Transverse colon (tissue), 4 donors: ENCODE measurements at regions not wholly inside any gene's neighbourhood (a gene's known extent, or its start where the extent isn't known, plus 50 kb on each side); places are given as distances from the start of the nearest gene placed in this dataset.

ENCODE experiments used
- DNase-seq: peaks from one replicate; pipeline ENCODE4 v3.0.0-alpha.2; 2019
- H3K27ac ChIP-seq, 4 donors: fragments of 200-600 bp; sonication (generic); 2 replicates each; pipeline ENCODE4 v1.5.1; 2016 to 2018; ENCODE audit warnings: inconsistent platforms in 4 of 4
- H3K27me3 ChIP-seq: fragments of 200-600 bp; sonication (generic); 2 replicates; pipeline ENCODE4 v1.5.1; 2017; ENCODE audit warnings: inconsistent platforms
- H3K36me3 ChIP-seq, 4 donors: fragments of 200-600 bp; sonication (generic); 2 replicates each; pipeline ENCODE4 v1.5.1; 2017 to 2019; ENCODE audit warnings: inconsistent platforms in 4 of 4
- H3K4me1 ChIP-seq, 4 donors: fragments of 200-600 bp; sonication (generic); 2 replicates each; pipeline ENCODE4 v1.5.1; 2017 to 2020; ENCODE audit warnings: inconsistent platforms in 4 of 4
- H3K4me3 ChIP-seq, 4 donors: fragments of 200-600 bp; sonication (generic); 1 replicate in 1 of 4; 2 replicates in 3 of 4; pipeline versions ENCODE4 v1.5.1 to v1.6.1; 2017 to 2019; ENCODE audit warnings: inconsistent platforms in 4 of 4
- H3K9me3 ChIP-seq, 2 donors: fragments of 200-600 bp; sonication (generic); 2 replicates each; pipeline ENCODE4 v1.5.1; 2017 to 2019; ENCODE audit warnings: inconsistent platforms in 2 of 2
- CTCF ChIP-seq, 5 experiments: fragments of 200-600 bp in 3 of 5; fragments of 450-650 bp in 2 of 5; sonication (generic) in 3 of 5; IDR thresholded peaks; 1 replicate in 2 of 5; 2 replicates in 3 of 5; pipeline ENCODE4 v1.5.1; 2016 to 2017; ENCODE audit warnings: antibody characterized with exemption in 5 of 5, inconsistent platforms in 3 of 5, mild to moderate bottlenecking in 2 of 5, moderate library complexity in 1 of 5
- EP300 ChIP-seq: sonication (generic); formaldehyde crosslinking; IDR thresholded peaks from one replicate; pipeline ENCODE4 v1.6.1; 2017; ENCODE audit warnings: antibody characterized with exemption, low read depth
- POLR2A ChIP-seq: fragments of 450-650 bp; IDR thresholded peaks from one replicate; pipeline ENCODE4 v1.6.1; 2016; ENCODE audit warnings: antibody characterized with exemption, mild to moderate bottlenecking, moderate library complexity
- POLR2AphosphoS5 ChIP-seq, 3 donors: sonication (generic); formaldehyde crosslinking; IDR thresholded peaks; one replicate each; pipeline ENCODE4 v1.6.1; 2016; ENCODE audit warnings: antibody characterized with exemption in 3 of 3
- WGBS, 2 donors: methylation state at CpG; one replicate each; pipeline ENCODE4 v1.1.5; 2018; ENCODE audit warnings: low coverage in 1 of 2; 5-methylcytosine and 5-hydroxymethylcytosine counted together
- in situ Hi-C, 4 donors: fragments of 200-750 bp; cut with MboI; loops; one replicate each; pipeline versions ENCODE4 v1.15.0 to v1.15.1; 2017; ENCODE audit warnings: low sequenced_read_pairs in 3 of 4, low pct_ligation_motif_present in 1 of 4, low pct_unique_long_range_greater_than_20kb in 1 of 4
- intact Hi-C: fragments of 100-400 bp; cut with DNase I; formaldehyde crosslinking; loops from one replicate; pipeline ENCODE4 v1.15.1; 2023; ENCODE audit warnings: low total_unique reads

DNA sequence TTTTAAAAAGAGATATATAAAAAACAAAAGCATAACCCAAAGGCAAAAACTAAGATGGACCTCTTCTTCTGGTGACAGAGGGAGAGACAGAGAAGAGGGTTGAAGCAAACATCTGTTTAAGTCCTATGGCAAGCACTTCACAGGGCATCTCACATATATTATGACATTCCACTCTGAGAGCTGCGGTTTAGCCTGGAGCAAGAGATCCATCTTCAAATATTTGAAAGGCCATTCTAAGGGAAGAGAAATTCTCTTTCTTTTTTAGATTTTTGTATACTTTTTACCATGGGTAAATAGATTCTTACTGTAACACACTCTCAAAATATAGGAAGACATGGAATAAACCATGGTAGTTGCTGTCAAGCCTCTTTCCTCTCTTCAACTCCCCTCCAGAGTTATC, 204.1 kb downstream of the GXYLT1 start:
- intact Hi-C loops (no loop called here), in situ Hi-C loops (no loop called here)
- 87% methylated on average over 1 of the region's 1 CpG; no CpG with 5 or more reads in 1 of the 2 donors for WGBS, 2 donors
- Histone ChIP-seq H3K36me3 (no peaks in the 10 kb centered on the region), H3K27me3 (no peaks in the 10 kb centered on the region), H3K27ac (no peak overlapping the region), H3K4me1 (no peaks in the 10 kb centered on the region), H3K4me3 (no peak overlapping the region), H3K9me3 (no peaks in the 10 kb centered on the region)
- no peak for TF ChIP-seq CTCF (IDR thresholded peaks at IDR 0.05)
- DNase-seq = no peak

- intact Hi-C loops (no loop called here), in situ Hi-C loops (no loop called here)
- Histone ChIP-seq H3K4me3 (no peak overlapping the region), H3K27me3 (no peaks in the 10 kb centered on the region), H3K27ac (no peak overlapping the region), H3K4me1 (peaks cover 0 to 10% (median 2%) of the 10 kb centered on the region in 4 donors), H3K9me3 (no peaks in the 10 kb centered on the region), H3K36me3 (no peaks in the 10 kb centered on the region)
- 52% methylated on average over 5 of the region's 5 CpGs; no CpG with 5 or more reads in 1 of the 2 donors for WGBS, 2 donors
- TF ChIP-seq EP300 (no peak), POLR2AphosphoS5 (IDR thresholded peaks at IDR 0.05) (no peak), CTCF (IDR thresholded peaks at IDR 0.05) (no peak), POLR2A (no peak)
- DNase-seq = no peak
These were observed 208.3 kb downstream of the GXYLT1 start for GRCh38 chr12:41936333-41936732.

DNA sequence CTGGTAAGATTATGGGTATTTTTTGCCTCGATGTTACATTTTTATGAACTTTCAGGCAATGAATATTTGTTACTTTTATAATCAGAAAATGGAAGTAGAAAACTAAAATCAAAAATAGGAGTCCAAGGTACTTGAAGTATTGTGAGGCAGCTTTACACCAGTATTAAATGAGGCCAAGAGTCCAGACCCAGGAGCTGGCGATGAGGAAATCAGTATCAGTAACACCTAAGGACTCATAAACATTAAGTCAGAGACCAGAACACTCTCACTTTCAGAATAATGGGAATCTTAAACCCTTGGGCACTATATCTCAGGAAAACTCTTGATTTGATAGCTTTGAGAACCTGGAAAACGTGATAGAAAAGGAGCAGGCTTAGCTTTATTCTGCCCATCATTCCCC, 208.8 kb downstream of the GXYLT1 start:
- no peak for DNase-seq
- H3K27me3 ChIP-seq = no peaks in the 10 kb centered on the region
- no peaks in the 10 kb centered on the region for H3K9me3 ChIP-seq
- no peaks in the 10 kb centered on the region for H3K36me3 ChIP-seq
- intact Hi-C loops = no loop called here
- in situ Hi-C loops = no loop called here
- no peak for TF ChIP-seq EP300
- peaks cover 0 to 10% (median 2%) of the 10 kb centered on the region in 4 donors for H3K4me1 ChIP-seq
- 50 to 66% methylated on average over 2 to 3 of the region's 3 CpGs for WGBS, 2 donors
- H3K27ac ChIP-seq = no peak overlapping the region
- H3K4me3 ChIP-seq = no peak overlapping the region

GRCh38 chr12:41932470-41932991, 212.1 kb downstream of the GXYLT1 start:
- 3% methylated on average over 35 of the region's 35 CpGs; no CpG with 5 or more reads in 1 of the 2 donors for WGBS, 2 donors
- intact Hi-C loops (no loop called here), in situ Hi-C loops (no loop called here)
- H3K36me3 ChIP-seq = no peaks in the 10 kb centered on the region
- H3K27me3 ChIP-seq = no peaks in the 10 kb centered on the region
- H3K4me1 ChIP-seq = peaks cover 0 to 10% (median 2%) of the 10 kb centered on the region in 4 donors
- no peaks in the 10 kb centered on the region for H3K9me3 ChIP-seq
- peak overlapping the region in 3 of 4 donors; percentile 4 to 12 (median 7) for H3K27ac ChIP-seq
- peak overlapping the region; percentile 27 to 53 (median 34) for H3K4me3 ChIP-seq
- peak; percentile 28 for DNase-seq
- TF ChIP-seq CTCF (IDR thresholded peaks at IDR 0.05) (no peak), POLR2AphosphoS5 (IDR thresholded peaks at IDR 0.05) (no peak), EP300 (no peak), POLR2A (no peak)

DNA sequence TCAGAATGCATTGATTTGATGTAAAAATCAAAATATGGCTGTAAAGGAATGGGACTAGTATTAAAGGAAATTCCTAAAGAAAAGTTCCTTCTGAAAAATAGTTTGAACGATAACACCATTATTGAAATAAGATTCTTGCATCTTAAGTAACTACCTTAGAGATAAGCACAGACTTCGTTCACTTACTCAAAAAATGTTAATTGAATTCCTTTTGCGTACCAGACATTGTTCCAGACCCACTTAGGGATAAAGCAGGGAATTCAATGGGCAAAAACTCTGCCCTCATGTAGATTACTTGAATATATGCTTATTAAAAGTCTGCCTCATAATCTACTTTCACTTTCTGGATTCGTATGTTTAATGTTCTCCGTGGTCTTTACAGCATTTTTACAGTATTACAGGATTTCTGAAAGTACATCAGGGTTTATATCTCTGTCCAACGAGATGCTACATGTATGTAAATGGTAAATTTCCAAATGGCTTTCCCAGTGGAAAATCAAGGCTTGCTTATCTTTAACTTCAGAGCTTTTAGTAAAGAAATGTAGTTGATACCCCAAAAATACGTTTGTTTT, 213.7 kb downstream of the GXYLT1 start:
- WGBS, 2 donors = 38 to 42% methylated on average over 7 of the region's 7 CpGs
- no peak for DNase-seq
- H3K4me3 ChIP-seq = peak overlapping the region in 1 of 4 donors; percentile 9
- no peaks in the 10 kb centered on the region for H3K36me3 ChIP-seq
- no peaks in the 10 kb centered on the region for H3K27me3 ChIP-seq
- in situ Hi-C loops = no loop called here
- intact Hi-C loops = no loop called here
- no peaks in the 10 kb centered on the region for H3K9me3 ChIP-seq
- H3K4me1 ChIP-seq = peaks cover 0 to 10% (median 2%) of the 10 kb centered on the region in 4 donors
- TF ChIP-seq POLR2A (no peak), EP300 (no peak)
- H3K27ac ChIP-seq = no peak overlapping the region
